K562 (cell line): ENCODE measurements at regions not wholly inside any gene's neighbourhood (a gene's known extent, or its start where the extent isn't known, plus 50 kb on each side); places are given as distances from the start of the nearest gene placed in this dataset.

ENCODE experiments used
- CTCF ChIP-seq, 3 experiments: IDR thresholded peaks in 2 of 3; conservative IDR thresholded peaks in 1 of 3; 2 replicates each; pipeline ENCODE4 v1.5.1; 2011 to 2012; ENCODE audit warnings: low read length in 3 of 3, mild to moderate bottlenecking in 3 of 3, control low read depth in 2 of 3, improper control_type of control experiment in 1 of 3, inconsistent platforms in 1 of 3, low read depth in 1 of 3, mixed read lengths in 1 of 3, moderate library complexity in 1 of 3; ENCODE audit not compliant: insufficient read depth in 2 of 3
- DMBX1 ChIP-seq: fragments of 250-450 bp; sonication (Bioruptor Pico); IDR thresholded peaks from 2 replicates; pipeline ENCODE4 v1.8.0; 2022; ENCODE audit warnings: inconsistent platforms, mild to moderate bottlenecking, moderate library complexity, borderline replicate concordance
- SMARCA5 ChIP-seq: fragments of 450-650 bp; IDR thresholded peaks from 2 replicates; pipeline ENCODE4 v1.6.1; 2016

GRCh38 chr13:83355041-83355440, 527.2 kb downstream of the SLITRK1 start:
- TF ChIP-seq CTCF (IDR thresholded peaks at IDR 0.05 in 2 of 3, conservative IDR thresholded peaks at IDR 0.05 in 1 of 3; ENCODE audit: insufficient read depth in 2 of 3, low read depth in 1 of 3, low read length in 3 of 3) (no peak), DMBX1 (no peak), SMARCA5 (no peak)
